ENCODE measurements at regions not wholly inside any gene's neighbourhood (a gene's known extent, or its start where the extent isn't known, plus 50 kb on each side); places are given as distances from the start of the nearest gene placed in this dataset.

- TF ChIP-seq CTCF (conservative IDR thresholded peaks at IDR 0.05 in 1 of 2, IDR thresholded peaks at IDR 0.05 in 1 of 2; ENCODE audit: extremely low read depth in 1 of 2, insufficient read depth in 1 of 2, low read depth in 1 of 2, low read length in 2 of 2) (no peak), EZH2 (IDR thresholded peaks at IDR 0.05; ENCODE audit: borderline replicate concordance, low read length) (no peak)
These were observed 60.6 kb upstream of the C1orf21 start for GRCh38 chr1:184326278-184326677.
